CD4-positive, alpha-beta T cell treated with Interleukin-1 beta for 1 hour (primary cell): ENCODE measurements at regions not wholly inside any gene's neighbourhood (a gene's known extent, or its start where the extent isn't known, plus 50 kb on each side); places are given as distances from the start of the nearest gene placed in this dataset.
"Not testable (repeated sequence)": the region's sequence is repeated elsewhere in the genome, so short reads cannot be mapped to it uniquely, and the experiment has no call there.

Source experiments
- DNase-seq, 2 donors: peaks; one replicate each; pipeline ENCODE4 v3.0.0-alpha.2; 2020 to 2022

DNA sequence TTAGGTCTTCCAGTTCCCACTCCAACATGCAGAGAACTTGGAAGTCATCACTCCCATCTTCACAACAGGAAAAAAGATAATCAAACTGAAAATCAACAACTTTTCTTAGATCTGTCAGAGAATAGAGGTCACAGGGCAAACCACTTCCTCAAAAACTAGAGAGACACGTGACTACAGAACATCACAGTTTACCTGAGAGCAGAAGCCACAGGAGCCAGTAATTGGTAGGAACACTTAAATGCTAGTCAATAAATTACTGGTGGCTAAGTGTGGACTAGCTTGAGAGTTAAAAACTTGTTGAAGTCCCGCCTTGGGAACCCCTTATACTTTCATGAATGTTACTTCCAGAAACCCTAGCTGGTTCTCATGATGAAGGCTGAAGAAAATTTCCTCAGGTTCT is 81.1 kb downstream of the THSD1 start:
- not testable (repeated sequence) for DNase-seq

GRCh38 chr13:52319876-52320275 is 86.1 kb downstream of the THSD1 start:
- DNase-seq = no peak

- not testable (repeated sequence) for DNase-seq
These were observed 96.1 kb downstream of the THSD1 start for GRCh38 chr13:52309833-52310232.

DNA sequence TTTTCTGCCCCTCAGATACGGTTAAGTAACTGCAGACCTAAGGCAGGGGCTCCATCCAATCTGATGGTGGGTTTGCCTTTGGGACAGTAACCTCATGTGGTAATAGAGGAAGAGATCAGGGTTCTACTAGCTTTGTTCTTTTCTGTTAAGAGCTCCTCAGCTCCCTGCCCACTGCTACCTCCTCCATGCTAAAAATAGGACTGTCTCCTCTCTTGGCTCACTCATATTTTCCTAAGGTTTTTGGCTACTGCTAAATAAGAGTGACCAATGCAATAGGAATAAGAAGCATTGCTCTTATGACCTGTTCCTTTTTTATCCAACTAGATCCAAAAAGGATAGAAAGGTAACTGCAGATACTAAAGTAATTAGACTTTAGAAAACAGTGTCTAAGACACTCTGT is 99.6 kb downstream of the THSD1 start:
- not testable (repeated sequence) for DNase-seq

GRCh38 chr13:52303098-52303497 is 102.9 kb downstream of the THSD1 start:
- not testable (repeated sequence) for DNase-seq

DNA sequence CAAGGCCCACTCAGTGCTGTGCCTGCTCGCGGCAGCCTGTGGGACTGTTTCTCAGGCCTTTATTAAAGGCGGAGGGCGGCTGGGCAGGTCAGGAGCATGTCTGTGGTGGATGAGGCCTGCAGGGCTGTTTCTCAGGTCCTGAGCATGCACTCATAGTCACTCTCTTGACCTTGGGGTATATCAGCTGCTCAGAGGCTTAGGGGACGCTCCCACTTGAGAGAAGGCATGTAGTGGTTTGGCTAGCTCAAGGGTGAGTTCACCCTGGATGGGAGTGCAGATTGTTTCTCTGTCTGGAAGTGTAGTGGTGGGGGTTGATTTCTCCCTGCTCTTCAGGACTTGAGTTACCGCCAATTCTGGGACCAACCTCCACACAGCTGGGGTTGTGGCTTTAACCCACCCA is 103.3 kb downstream of the THSD1 start:
- not testable (repeated sequence) for DNase-seq

DNA sequence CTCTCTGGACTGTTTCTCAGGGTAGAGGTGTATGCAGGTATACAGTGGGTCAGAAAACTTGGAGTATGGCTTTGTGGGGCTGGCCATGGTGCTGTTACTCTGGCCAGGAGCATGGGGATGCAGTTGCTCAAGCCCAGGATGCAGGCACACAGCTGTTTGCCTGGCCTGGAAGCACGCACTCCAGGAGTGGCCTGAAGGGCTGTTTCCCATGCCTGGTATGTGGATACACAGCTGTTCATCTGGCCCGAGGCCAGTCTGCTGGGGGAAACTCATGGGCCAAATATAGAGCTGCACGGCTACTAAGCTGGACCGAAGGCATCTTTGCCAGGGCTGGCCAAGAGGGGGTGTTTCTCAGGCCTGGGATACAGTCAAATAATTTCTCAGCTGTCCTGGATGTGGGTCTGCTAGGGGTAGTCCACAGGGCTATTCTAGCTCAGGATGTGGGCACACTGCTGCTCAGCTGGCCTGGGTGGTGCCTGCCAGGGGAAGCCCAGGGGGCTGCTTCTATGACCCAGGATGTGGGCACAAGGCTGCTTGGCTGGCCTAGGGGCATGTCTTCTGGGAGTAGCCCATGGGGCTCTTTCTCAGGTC is 104.1 kb downstream of the THSD1 start:
- not testable (repeated sequence) for DNase-seq

GRCh38 chr13:52298079-52298661 is 107.8 kb downstream of the THSD1 start:
- not testable (repeated sequence) for DNase-seq

DNA sequence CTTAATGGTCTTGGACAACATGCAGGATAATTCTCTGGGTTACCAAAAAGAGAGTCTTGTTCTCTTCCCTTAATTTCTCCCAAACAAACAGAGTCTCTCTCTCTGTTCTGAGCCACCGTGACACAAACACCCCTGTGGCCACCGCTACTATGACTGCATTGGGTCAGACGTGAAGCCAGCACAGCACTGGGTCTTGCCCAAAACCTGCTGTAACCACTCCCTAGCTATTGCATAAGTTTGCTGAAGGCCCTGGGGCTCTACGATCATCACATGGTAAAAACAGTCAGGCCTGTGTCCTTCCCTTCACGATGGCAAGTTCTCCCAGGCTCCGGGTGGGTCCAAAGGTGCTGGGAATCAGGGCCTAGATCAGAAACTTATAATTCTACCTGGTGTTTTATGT is 117.1 kb downstream of the THSD1 start:
- DNase-seq = not testable (repeated sequence)

DNA sequence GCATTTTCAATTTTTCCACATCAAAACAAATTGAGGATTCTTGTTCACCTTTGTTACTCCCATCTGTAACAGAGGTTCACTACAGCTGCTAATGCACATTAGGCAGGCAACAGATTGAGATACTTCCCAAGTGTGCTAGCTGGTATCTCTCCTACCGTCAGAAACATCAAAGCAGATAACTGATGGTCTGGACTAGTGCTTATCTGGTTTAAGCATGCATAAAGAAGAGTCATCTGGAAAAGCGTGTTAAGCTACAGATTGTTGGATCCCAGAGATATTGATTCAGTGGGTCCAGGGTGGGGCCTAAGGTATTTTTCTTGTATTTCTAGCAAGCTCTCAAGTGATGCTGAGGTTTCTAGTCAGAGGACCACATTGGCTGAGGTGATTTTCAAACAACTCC is 122.0 kb upstream of the NEK3 start:
- not testable (repeated sequence) for DNase-seq

- DNase-seq = not testable (repeated sequence)
These were observed 120.0 kb upstream of the NEK3 start for GRCh38 chr13:52279408-52279807.

GRCh38 chr13:52254299-52254698 is 94.9 kb upstream of the NEK3 start:
- DNase-seq = not testable (repeated sequence)

DNA sequence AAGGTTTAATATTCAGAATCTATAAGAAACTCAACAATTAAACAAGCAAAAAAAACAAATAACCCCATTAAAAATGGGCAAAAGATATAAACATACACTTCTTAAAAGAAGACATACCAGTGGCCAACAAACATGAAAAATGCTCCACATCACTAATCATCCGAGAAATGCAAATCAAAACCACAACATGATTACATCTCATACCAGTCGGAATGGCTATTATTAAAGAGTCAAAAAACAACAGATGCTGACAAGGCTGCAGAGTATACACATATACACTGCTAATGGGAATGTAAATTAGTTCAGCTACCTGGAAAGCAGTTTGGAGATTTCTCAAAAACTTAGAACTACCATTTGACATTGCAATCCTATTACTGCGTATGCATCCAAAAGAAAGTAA is 81.4 kb upstream of the NEK3 start:
- DNase-seq = not testable (repeated sequence)

GRCh38 chr13:52235900-52236595 is 76.7 kb upstream of the NEK3 start:
- peak; percentile 56 to 60 for DNase-seq

- DNase-seq = not testable (repeated sequence)
These were observed 75.5 kb upstream of the NEK3 start for GRCh38 chr13:52234928-52235327.

GRCh38 chr13:52223063-52223462 is 63.7 kb upstream of the NEK3 start:
- not testable (repeated sequence) for DNase-seq

DNA sequence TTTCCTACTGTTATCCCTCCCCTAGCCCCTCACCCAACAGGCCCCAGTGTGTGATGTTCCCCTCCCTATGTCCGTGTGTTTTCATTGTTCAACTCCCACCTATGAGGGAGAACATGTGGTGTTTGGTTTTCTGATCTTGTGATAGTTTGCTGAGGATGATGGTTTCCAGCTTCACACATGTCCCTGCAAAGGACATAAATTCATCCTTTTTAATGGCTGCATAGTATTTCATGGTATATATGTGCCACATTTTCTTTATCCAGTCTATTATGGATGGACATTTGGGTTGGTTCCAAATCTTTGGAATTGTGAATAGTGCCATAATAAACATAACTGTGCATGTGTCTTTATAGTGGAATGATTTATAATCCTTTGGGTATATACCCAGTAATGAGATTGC is 54.5 kb upstream of the NEK3 start:
- DNase-seq = not testable (repeated sequence)

DNA sequence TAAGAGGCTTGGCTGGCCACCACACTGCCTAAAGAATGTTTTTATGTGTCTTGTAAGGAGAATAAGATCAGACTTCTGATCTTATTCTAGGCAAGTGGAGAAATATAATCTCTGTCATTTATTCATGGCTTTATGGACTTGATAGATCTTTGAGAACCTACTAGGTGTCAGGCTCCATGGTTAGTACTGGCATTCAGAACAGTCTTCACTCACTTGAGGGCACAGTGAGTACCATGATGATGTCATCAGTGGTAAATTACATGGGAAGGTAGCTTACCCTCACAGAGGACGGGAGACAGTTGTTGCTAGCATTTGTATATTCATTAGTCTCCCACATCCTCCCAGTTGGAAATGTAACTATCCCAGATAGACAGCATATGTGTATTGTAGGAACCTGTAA is 53.5 kb upstream of the NEK3 start:
- DNase-seq = not testable (repeated sequence)

GRCh38 chr13:52211416-52211776 is 52.0 kb upstream of the NEK3 start:
- not testable (repeated sequence) for DNase-seq

GRCh38 chr13:52210564-52211415 is 51.4 kb upstream of the NEK3 start:
- DNase-seq = not testable (repeated sequence)
